LNCaP clone FGC (cell line): ENCODE measurements at regions not wholly inside any gene's neighbourhood (a gene's known extent, or its start where the extent isn't known, plus 50 kb on each side); places are given as distances from the start of the nearest gene placed in this dataset.

Source experiments
- DNase-seq: peaks from one replicate; pipeline ENCODE4 v3.0.0-alpha.2; 2011; ENCODE audit warnings: low read depth
- H3K4me3 ChIP-seq: 2 replicates; pipeline ENCODE4 v1.5.1; 2011; ENCODE audit warnings: mild to moderate bottlenecking, low read depth, low read length, control low read depth
- CTCF ChIP-seq: IDR thresholded peaks from 2 replicates; pipeline ENCODE4 v1.5.1; 2012; ENCODE audit warnings: mild to moderate bottlenecking; ENCODE audit not compliant: control insufficient read depth, insufficient read depth; ENCODE audit errors: extremely low read depth

- TF ChIP-seq CTCF: no peak
- DNase-seq: no peak
- no peak overlapping the region for H3K4me3 ChIP-seq
Measured at GRCh38 chr11:116135891-116136290, 631.7 kb upstream of the CADM1 start.

- TF ChIP-seq CTCF: no peak
- DNase-seq: no peak
- no peak overlapping the region for H3K4me3 ChIP-seq
Measured at GRCh38 chr11:116134450-116134849, 630.2 kb upstream of the CADM1 start.

GRCh38 chr11:116132273-116132978 is 628.2 kb upstream of the CADM1 start:
- DNase-seq: no peak

GRCh38 chr11:116130122-116130521 is 625.9 kb upstream of the CADM1 start:
- no peak overlapping the region for H3K4me3 ChIP-seq
- no peak for DNase-seq
- TF ChIP-seq CTCF: no peak

More at GRCh38 chr11:116132273-116132978, 628.2 kb upstream of the CADM1 start:
- no peak for TF ChIP-seq CTCF
- H3K4me3 ChIP-seq: no peak overlapping the region

GRCh38 chr11:116129456-116129855 is 625.2 kb upstream of the CADM1 start:
- H3K4me3 ChIP-seq: no peak overlapping the region
- no peak for TF ChIP-seq CTCF
- DNase-seq: no peak

- no peak overlapping the region for H3K4me3 ChIP-seq
- DNase-seq: no peak
- no peak for TF ChIP-seq CTCF
Measured at GRCh38 chr11:116126562-116126961, 622.3 kb upstream of the CADM1 start.
